HCT116 (cell line): ENCODE measurements at regions not wholly inside any gene's neighbourhood (a gene's known extent, or its start where the extent isn't known, plus 50 kb on each side); places are given as distances from the start of the nearest gene placed in this dataset.

ENCODE experiments used
- CTCF ChIP-seq, 3 experiments: fragments of 200-600 bp in 1 of 3; sonication (generic) in 1 of 3; IDR thresholded peaks in 2 of 3; conservative IDR thresholded peaks in 1 of 3; 2 replicates each; pipeline ENCODE4 v1.5.1; 2012 to 2017; ENCODE audit warnings: low read depth in 2 of 3, low read length in 2 of 3, antibody characterized with exemption in 1 of 3, borderline replicate concordance in 1 of 3, control low read depth in 1 of 3, mild to moderate bottlenecking in 1 of 3, mixed read lengths in 1 of 3, mixed run types in 1 of 3, moderate library complexity in 1 of 3; ENCODE audit not compliant: insufficient read depth in 1 of 3
- EGR1 ChIP-seq: IDR thresholded peaks from 2 replicates; pipeline ENCODE4 v1.6.1; 2012; ENCODE audit warnings: low read depth
- ELF1 ChIP-seq: IDR thresholded peaks from 2 replicates; pipeline ENCODE4 v1.6.1; 2012; ENCODE audit warnings: low read depth, borderline replicate concordance
- SP1 ChIP-seq: IDR thresholded peaks from 2 replicates; pipeline ENCODE4 v1.6.1; 2012; ENCODE audit warnings: low read depth
- TCF7L2 ChIP-seq: IDR thresholded peaks from 2 replicates; pipeline ENCODE4 v1.7.0; 2011; ENCODE audit warnings: borderline replicate concordance, inconsistent platforms; ENCODE audit not compliant: insufficient read depth, insufficient read length; ENCODE audit errors: extremely low read depth
- TF ChIP-seq, protein P1 (sequence below): IDR thresholded peaks from 2 replicates; pipeline ENCODE4 v1.6.1; 2012; ENCODE audit warnings: low read depth
- TF ChIP-seq, protein P2 (sequence below): IDR thresholded peaks from 2 replicates; pipeline ENCODE4 v1.6.1; 2012

DNA sequence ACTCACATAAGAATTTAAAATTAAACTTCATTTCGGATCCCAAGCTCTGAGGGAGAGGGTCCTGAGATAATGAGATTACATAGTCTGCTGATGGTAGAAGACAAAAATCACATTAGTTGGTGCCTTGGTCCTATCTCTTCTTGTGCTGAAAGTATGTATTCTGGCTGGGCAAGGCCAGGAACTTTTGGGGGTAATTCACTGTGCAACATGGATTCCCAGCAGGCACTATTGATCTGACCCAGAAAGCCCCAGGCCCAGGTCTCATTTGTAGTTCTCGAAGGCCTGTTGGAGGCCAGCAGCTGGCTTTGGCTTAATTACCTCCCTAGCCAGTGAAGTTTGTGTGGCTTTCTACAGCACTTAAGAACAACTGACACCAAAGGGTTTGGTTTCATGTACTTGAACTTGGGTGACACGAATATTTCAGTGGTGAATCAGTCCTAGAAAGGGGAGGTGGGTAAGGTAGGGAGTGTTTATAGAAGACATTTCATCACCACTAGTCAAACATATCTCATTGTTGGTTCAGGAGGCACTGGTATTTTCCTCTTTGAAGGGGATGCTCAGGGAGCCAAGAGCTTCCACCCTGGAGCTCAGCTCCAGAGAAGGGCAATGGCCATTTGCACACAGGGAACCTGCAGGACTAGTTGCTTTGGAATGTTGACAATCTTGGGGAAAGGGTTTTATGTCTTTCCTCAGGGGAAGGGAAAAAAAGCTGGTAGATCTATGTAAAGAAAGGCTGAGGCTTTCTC lies 217.8 kb downstream of the OSR1 start (continued):
- no peak for TF ChIP-seq ELF1
- TF ChIP-seq SP1, result peak; percentile 67
- TF ChIP-seq, protein P1, sequence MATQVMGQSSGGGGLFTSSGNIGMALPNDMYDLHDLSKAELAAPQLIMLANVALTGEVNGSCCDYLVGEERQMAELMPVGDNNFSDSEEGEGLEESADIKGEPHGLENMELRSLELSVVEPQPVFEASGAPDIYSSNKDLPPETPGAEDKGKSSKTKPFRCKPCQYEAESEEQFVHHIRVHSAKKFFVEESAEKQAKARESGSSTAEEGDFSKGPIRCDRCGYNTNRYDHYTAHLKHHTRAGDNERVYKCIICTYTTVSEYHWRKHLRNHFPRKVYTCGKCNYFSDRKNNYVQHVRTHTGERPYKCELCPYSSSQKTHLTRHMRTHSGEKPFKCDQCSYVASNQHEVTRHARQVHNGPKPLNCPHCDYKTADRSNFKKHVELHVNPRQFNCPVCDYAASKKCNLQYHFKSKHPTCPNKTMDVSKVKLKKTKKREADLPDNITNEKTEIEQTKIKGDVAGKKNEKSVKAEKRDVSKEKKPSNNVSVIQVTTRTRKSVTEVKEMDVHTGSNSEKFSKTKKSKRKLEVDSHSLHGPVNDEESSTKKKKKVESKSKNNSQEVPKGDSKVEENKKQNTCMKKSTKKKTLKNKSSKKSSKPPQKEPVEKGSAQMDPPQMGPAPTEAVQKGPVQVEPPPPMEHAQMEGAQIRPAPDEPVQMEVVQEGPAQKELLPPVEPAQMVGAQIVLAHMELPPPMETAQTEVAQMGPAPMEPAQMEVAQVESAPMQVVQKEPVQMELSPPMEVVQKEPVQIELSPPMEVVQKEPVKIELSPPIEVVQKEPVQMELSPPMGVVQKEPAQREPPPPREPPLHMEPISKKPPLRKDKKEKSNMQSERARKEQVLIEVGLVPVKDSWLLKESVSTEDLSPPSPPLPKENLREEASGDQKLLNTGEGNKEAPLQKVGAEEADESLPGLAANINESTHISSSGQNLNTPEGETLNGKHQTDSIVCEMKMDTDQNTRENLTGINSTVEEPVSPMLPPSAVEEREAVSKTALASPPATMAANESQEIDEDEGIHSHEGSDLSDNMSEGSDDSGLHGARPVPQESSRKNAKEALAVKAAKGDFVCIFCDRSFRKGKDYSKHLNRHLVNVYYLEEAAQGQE, result no peak
- no peak for TF ChIP-seq TCF7L2
- TF ChIP-seq CTCF (IDR thresholded peaks at IDR 0.05 in 2 of 3, conservative IDR thresholded peaks at IDR 0.05 in 1 of 3; ENCODE audit: borderline replicate concordance in 1 of 3, insufficient read depth in 1 of 3, low read depth in 2 of 3, low read length in 2 of 3), result no peak
- no peak for TF ChIP-seq EGR1
- TF ChIP-seq, protein P2, sequence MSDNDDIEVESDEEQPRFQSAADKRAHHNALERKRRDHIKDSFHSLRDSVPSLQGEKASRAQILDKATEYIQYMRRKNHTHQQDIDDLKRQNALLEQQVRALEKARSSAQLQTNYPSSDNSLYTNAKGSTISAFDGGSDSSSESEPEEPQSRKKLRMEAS, result no peak; the same call in 1 of the 2 replicates
- TF ChIP-seq, all 23 proteins: peak for 7
